Ishikawa (cell line): ENCODE measurements at regions not wholly inside any gene's neighbourhood (a gene's known extent, or its start where the extent isn't known, plus 50 kb on each side); places are given as distances from the start of the nearest gene placed in this dataset.

Experiments used
- CEBPB ChIP-seq: IDR thresholded peaks from 2 replicates; pipeline ENCODE4 v1.6.1; 2012
- CREB1 ChIP-seq: IDR thresholded peaks from 2 replicates; pipeline ENCODE4 v1.6.1; 2012; ENCODE audit warnings: low read depth
- EGR1 ChIP-seq: IDR thresholded peaks from 2 replicates; pipeline ENCODE4 v1.6.1; 2012
- EP300 ChIP-seq: IDR thresholded peaks from 2 replicates; pipeline ENCODE4 v1.6.1; 2012; ENCODE audit warnings: borderline replicate concordance
- FOXM1 ChIP-seq: IDR thresholded peaks from 2 replicates; pipeline ENCODE4 v1.6.1; 2012; ENCODE audit warnings: low read depth, borderline replicate concordance
- NFIC ChIP-seq: IDR thresholded peaks from 2 replicates; pipeline ENCODE4 v1.6.1; 2012
- RAD21 ChIP-seq: IDR thresholded peaks from 2 replicates; pipeline ENCODE4 v1.6.1; 2012; ENCODE audit warnings: low read depth
- TAF1 ChIP-seq: IDR thresholded peaks from 2 replicates; pipeline ENCODE4 v1.6.1; 2012; ENCODE audit warnings: low read depth, mild to moderate bottlenecking
- TCF12 ChIP-seq: IDR thresholded peaks from 2 replicates; pipeline ENCODE4 v1.6.1; 2012; ENCODE audit warnings: low read depth
- TEAD4 ChIP-seq: IDR thresholded peaks from 2 replicates; pipeline ENCODE4 v1.6.1; 2012
- USF1 ChIP-seq: IDR thresholded peaks from 2 replicates; pipeline ENCODE4 v1.6.1; 2012
- YY1 ChIP-seq: IDR thresholded peaks from 2 replicates; pipeline ENCODE4 v1.6.1; 2012; ENCODE audit warnings: low read depth
- ZBTB7A ChIP-seq: IDR thresholded peaks from 2 replicates; pipeline ENCODE4 v1.6.1; 2012; ENCODE audit warnings: low read depth
- TF ChIP-seq, protein P1 (sequence below): IDR thresholded peaks from 2 replicates; pipeline ENCODE4 v1.6.1; 2012
- TF ChIP-seq, protein P2 (sequence below): IDR thresholded peaks from 2 replicates; pipeline ENCODE4 v1.6.1; 2012; ENCODE audit warnings: low read depth, mild to moderate bottlenecking

- TF ChIP-seq CREB1, result no peak
- no peak for TF ChIP-seq TAF1
- TF ChIP-seq, protein P1, sequence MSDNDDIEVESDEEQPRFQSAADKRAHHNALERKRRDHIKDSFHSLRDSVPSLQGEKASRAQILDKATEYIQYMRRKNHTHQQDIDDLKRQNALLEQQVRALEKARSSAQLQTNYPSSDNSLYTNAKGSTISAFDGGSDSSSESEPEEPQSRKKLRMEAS, result no peak
- TF ChIP-seq EP300, result no peak
- TF ChIP-seq ZBTB7A, result no peak
- no peak for TF ChIP-seq NFIC
- no peak for TF ChIP-seq TEAD4
- TF ChIP-seq RAD21, result no peak
- no peak for TF ChIP-seq TCF12
Observed at GRCh38 chr12:61629702-61630101, 630.5 kb upstream of the USP15 start.

DNA sequence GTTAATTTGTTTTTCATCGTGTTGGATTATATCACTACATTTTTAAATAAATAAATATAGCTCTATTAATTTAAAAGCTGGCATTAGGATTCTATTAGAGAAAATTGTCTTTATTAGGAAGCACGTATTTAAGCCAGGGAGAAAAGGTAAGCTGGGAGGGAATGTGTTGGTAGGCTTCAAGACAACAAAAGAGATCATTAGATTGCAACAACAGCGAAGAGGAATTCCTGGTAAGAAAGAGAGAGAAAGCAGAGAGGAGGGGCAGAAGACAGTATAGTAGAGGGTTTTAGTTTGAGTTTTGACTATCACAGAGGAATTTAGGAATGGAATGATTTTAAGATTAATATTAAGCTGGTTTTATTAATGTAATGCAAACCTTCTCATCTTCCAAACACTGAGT lies 613.6 kb upstream of the USP15 start:
- TF ChIP-seq RAD21 (no peak), CEBPB (no peak), YY1 (no peak), EGR1 (no peak), EP300 (no peak), CREB1 (no peak), TCF12 (no peak), NFIC (no peak), USF1 (no peak), TEAD4 (no peak), FOXM1 (no peak), TAF1 (no peak), ZBTB7A (no peak)
- TF ChIP-seq, protein P1, result no peak
- TF ChIP-seq, protein P2, sequence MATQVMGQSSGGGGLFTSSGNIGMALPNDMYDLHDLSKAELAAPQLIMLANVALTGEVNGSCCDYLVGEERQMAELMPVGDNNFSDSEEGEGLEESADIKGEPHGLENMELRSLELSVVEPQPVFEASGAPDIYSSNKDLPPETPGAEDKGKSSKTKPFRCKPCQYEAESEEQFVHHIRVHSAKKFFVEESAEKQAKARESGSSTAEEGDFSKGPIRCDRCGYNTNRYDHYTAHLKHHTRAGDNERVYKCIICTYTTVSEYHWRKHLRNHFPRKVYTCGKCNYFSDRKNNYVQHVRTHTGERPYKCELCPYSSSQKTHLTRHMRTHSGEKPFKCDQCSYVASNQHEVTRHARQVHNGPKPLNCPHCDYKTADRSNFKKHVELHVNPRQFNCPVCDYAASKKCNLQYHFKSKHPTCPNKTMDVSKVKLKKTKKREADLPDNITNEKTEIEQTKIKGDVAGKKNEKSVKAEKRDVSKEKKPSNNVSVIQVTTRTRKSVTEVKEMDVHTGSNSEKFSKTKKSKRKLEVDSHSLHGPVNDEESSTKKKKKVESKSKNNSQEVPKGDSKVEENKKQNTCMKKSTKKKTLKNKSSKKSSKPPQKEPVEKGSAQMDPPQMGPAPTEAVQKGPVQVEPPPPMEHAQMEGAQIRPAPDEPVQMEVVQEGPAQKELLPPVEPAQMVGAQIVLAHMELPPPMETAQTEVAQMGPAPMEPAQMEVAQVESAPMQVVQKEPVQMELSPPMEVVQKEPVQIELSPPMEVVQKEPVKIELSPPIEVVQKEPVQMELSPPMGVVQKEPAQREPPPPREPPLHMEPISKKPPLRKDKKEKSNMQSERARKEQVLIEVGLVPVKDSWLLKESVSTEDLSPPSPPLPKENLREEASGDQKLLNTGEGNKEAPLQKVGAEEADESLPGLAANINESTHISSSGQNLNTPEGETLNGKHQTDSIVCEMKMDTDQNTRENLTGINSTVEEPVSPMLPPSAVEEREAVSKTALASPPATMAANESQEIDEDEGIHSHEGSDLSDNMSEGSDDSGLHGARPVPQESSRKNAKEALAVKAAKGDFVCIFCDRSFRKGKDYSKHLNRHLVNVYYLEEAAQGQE, result no peak

- TF ChIP-seq EGR1, result no peak
- no peak for TF ChIP-seq TEAD4
- TF ChIP-seq, protein P2, result no peak
- no peak for TF ChIP-seq TAF1
Observed at GRCh38 chr12:61647566-61647965, 612.6 kb upstream of the USP15 start.

DNA sequence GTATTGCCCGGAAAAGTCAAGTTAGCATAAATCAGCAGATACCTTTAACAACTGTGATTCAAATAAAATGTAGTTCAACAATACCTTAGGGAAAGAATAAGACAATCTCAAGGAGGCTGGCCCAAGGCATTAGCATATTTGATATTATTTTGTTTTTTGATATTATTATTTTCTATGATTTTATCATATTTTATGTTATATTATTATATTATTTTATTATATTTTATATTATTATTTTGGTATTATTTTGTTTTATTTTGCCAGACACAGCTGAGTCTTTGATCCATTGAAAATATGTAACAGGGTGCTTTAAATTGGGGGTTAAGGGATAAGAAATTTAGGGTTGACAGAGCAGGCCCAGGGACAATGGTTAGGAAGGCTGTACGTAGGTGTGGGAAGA lies 607.9 kb upstream of the USP15 start:
- no peak for TF ChIP-seq TAF1
- TF ChIP-seq TEAD4, result no peak
- TF ChIP-seq EGR1, result no peak
- no peak for TF ChIP-seq FOXM1
- no peak for TF ChIP-seq USF1
- TF ChIP-seq YY1, result no peak
- TF ChIP-seq TCF12, result no peak
- TF ChIP-seq CEBPB, result no peak
- TF ChIP-seq CREB1, result no peak
- no peak for TF ChIP-seq ZBTB7A
- TF ChIP-seq, protein P2, result no peak
- TF ChIP-seq, protein P1, result no peak

- TF ChIP-seq FOXM1 (no peak), RAD21 (peak; percentile 28; the same call in 1 of the 2 replicates)
Observed at GRCh38 chr12:61654698-61655097, 605.5 kb upstream of the USP15 start.
